ENCODE measurements at regions not wholly inside any gene's neighbourhood (a gene's known extent, or its start where the extent isn't known, plus 50 kb on each side); places are given as distances from the start of the nearest gene placed in this dataset.

- TF ChIP-seq ASH2L (IDR thresholded peaks at IDR 0.05; ENCODE audit: borderline replicate concordance, low read depth), result no peak
- TF ChIP-seq CTCF (IDR thresholded peaks at IDR 0.05 in 2 of 3, conservative IDR thresholded peaks at IDR 0.05 in 1 of 3; ENCODE audit: control insufficient read depth in 2 of 3, extremely low read depth in 1 of 3, insufficient read depth in 1 of 3, low read depth in 3 of 3, low read length in 3 of 3), result no peak
- TF ChIP-seq REST (IDR thresholded peaks at IDR 0.05; ENCODE audit: low read depth, low read length), result no peak
- TF ChIP-seq SIN3A (IDR thresholded peaks at IDR 0.05; ENCODE audit: low read depth, low read length), result no peak
- no peak for TF ChIP-seq POLR2A (IDR thresholded peaks at IDR 0.05; ENCODE audit: low read depth, low read length)
- TF ChIP-seq EP300 (IDR thresholded peaks at IDR 0.05; ENCODE audit: borderline replicate concordance in 1 of 2, control insufficient read depth in 1 of 2, low read depth in 2 of 2, low read length in 2 of 2), result no peak
- TF ChIP-seq EZH2 (IDR thresholded peaks at IDR 0.05; ENCODE audit: borderline replicate concordance, control insufficient read depth, low read depth, low read length), result no peak
- TF ChIP-seq HDAC2 (IDR thresholded peaks at IDR 0.05), result no peak
- TF ChIP-seq CBX3 (IDR thresholded peaks at IDR 0.05; ENCODE audit: borderline replicate concordance, low read depth), result no peak
- no peak for TF ChIP-seq CREB1 (IDR thresholded peaks at IDR 0.05; ENCODE audit: low read depth)
- no peak for TF ChIP-seq IRF3 (IDR thresholded peaks at IDR 0.05)
- no peak for TF ChIP-seq POLR2AphosphoS5 (IDR thresholded peaks at IDR 0.05; ENCODE audit: low read length)
These were observed 177.6 kb downstream of the IRF8 start for GRCh38 chr16:86076606-86077005.

Measured in GM12878 (cell line).